Keratinocyte (primary cell): ENCODE measurements at regions not wholly inside any gene's neighbourhood (a gene's known extent, or its start where the extent isn't known, plus 50 kb on each side); places are given as distances from the start of the nearest gene placed in this dataset.

ENCODE experiments used
- DNase-seq: peaks from one replicate; pipeline ENCODE4 v3.0.0-alpha.2; 2011; ENCODE audit warnings: low read depth, missing footprints, low spot score
- FAIRE-seq: peaks from 2 replicates; lab custom pipeline; 2011; peaks lifted over from hg19 to GRCh38; lab: Jason Lieb, UNC
- H2AFZ ChIP-seq: 2 replicates; pipeline ENCODE4 v1.6.0; 2012; ENCODE audit warnings: low read length, control low read depth, inconsistent platforms; ENCODE audit not compliant: control insufficient read depth
- H3K27ac ChIP-seq: 2 replicates; pipeline ENCODE4 v1.5.1; 2011; ENCODE audit warnings: low read length; ENCODE audit not compliant: control insufficient read depth, insufficient read depth
- H3K27me3 ChIP-seq: 3 replicates; pipeline ENCODE4 v1.6.0; 2011; ENCODE audit warnings: low read length; ENCODE audit not compliant: control insufficient read depth, insufficient read depth; ENCODE audit errors: extremely low read depth
- H3K36me3 ChIP-seq, 2 experiments: 2 replicates in 1 of 2; 3 replicates in 1 of 2; pipeline ENCODE4 v1.5.1; 2011; ENCODE audit warnings: low read length in 2 of 2, mild to moderate bottlenecking in 1 of 2; ENCODE audit not compliant: control insufficient read depth in 2 of 2, insufficient read depth in 2 of 2; ENCODE audit errors: extremely low read depth in 1 of 2
- H3K4me1 ChIP-seq: 3 replicates; pipeline ENCODE4 v1.5.1; 2011; ENCODE audit warnings: low read length; ENCODE audit not compliant: control insufficient read depth, insufficient read depth; ENCODE audit errors: extremely low read depth
- H3K4me2 ChIP-seq: 3 replicates; pipeline ENCODE4 v1.6.0; 2011; ENCODE audit warnings: low read depth, low read length; ENCODE audit not compliant: control insufficient read depth, insufficient read depth; ENCODE audit errors: extremely low read depth
- H3K4me3 ChIP-seq, 3 experiments: fragments of 200-600 bp in 1 of 3; sonication (generic) in 1 of 3; 2 replicates in 2 of 3; 3 replicates in 1 of 3; pipeline ENCODE4 v1.5.1; 2011 to 2016; ENCODE audit warnings: low read length in 3 of 3, mild to moderate bottlenecking in 3 of 3, control low read depth in 2 of 3, inconsistent platforms in 1 of 3, low read depth in 1 of 3, mixed read lengths in 1 of 3, mixed run types in 1 of 3, moderate library complexity in 1 of 3; ENCODE audit not compliant: control insufficient read depth in 2 of 3, insufficient read depth in 2 of 3; ENCODE audit errors: extremely low read depth in 1 of 3
- H3K79me2 ChIP-seq: 2 replicates; pipeline ENCODE4 v1.6.0; 2012; ENCODE audit warnings: low read length; ENCODE audit not compliant: control insufficient read depth, insufficient read depth
- H3K9ac ChIP-seq: 3 replicates; pipeline ENCODE4 v1.6.0; 2011; ENCODE audit warnings: low read length; ENCODE audit not compliant: control insufficient read depth, insufficient read depth; ENCODE audit errors: extremely low read depth
- H3K9me1 ChIP-seq: 3 replicates; pipeline ENCODE4 v1.6.0; 2011; ENCODE audit warnings: low read length; ENCODE audit not compliant: control insufficient read depth, insufficient read depth; ENCODE audit errors: extremely low read depth
- H3K9me3 ChIP-seq: 2 replicates; pipeline ENCODE4 v1.5.1; 2012; ENCODE audit warnings: low read depth, low read length; ENCODE audit not compliant: control insufficient read depth
- H4K20me1 ChIP-seq: 3 replicates; pipeline ENCODE4 v1.6.0; 2011; ENCODE audit warnings: low read length; ENCODE audit not compliant: control insufficient read depth, insufficient read depth; ENCODE audit errors: extremely low read depth
- CTCF ChIP-seq, 3 experiments: IDR thresholded peaks in 1 of 3; conservative IDR thresholded peaks in 1 of 3; optimal IDR thresholded peaks in 1 of 3; 2 replicates in 2 of 3; 3 replicates in 1 of 3; pipeline versions ENCODE3 to v1.5.1; 2011; ENCODE audit warnings: low read length in 3 of 3, mild to moderate bottlenecking in 3 of 3, moderate library complexity in 2 of 3, control low read depth in 1 of 3, inconsistent platforms in 1 of 3; ENCODE audit not compliant: insufficient read depth in 2 of 3; ENCODE audit errors: extremely low read depth in 1 of 3
- EZH2 ChIP-seq: IDR thresholded peaks from one replicate; pipeline ENCODE4 v1.6.1; 2012; ENCODE audit warnings: inconsistent platforms, mild to moderate bottlenecking, low read length, moderate library complexity
- dilution Hi-C: fragments of 300-500 bp; cut with MboI; formaldehyde crosslinking; loops from one replicate; pipeline ENCODE4 v1.7.0; 2020; ENCODE audit warnings: low sequenced_read_pairs; ENCODE audit not compliant: extremely low pct_ligation_motif_present

GRCh38 chr6:140824595-140824994 is 1308.1 kb upstream of the GJE1 start:
- H3K9me1 ChIP-seq: no peaks in the 10 kb centered on the region
- TF ChIP-seq EZH2 (no peak), CTCF (optimal IDR thresholded peaks at IDR 0.05 in 1 of 3, IDR thresholded peaks at IDR 0.05 in 1 of 3, conservative IDR thresholded peaks at IDR 0.05 in 1 of 3; ENCODE audit: extremely low read depth in 1 of 3, insufficient read depth in 2 of 3, low read length in 3 of 3) (no peak)
- dilution Hi-C loops: no loop called here
- H4K20me1 ChIP-seq: no peaks in the 10 kb centered on the region
- no peak overlapping the region for H3K27ac ChIP-seq
- no peaks in the 10 kb centered on the region for H3K27me3 ChIP-seq
- no peaks in the 10 kb centered on the region for H3K36me3 ChIP-seq
- DNase-seq: no peak
- H3K79me2 ChIP-seq: no peaks in the 10 kb centered on the region
- H3K4me3 ChIP-seq: no peak overlapping the region
- no peak overlapping the region for H2AFZ ChIP-seq
- FAIRE-seq: no peak
- no peaks in the 10 kb centered on the region for H3K9me3 ChIP-seq
- H3K4me1 ChIP-seq: no peaks in the 10 kb centered on the region
- no peak overlapping the region for H3K9ac ChIP-seq
- H3K4me2 ChIP-seq: no peak overlapping the region

GRCh38 chr6:140821196-140821595 is 1311.5 kb upstream of the GJE1 start:
- DNase-seq: no peak
- Histone ChIP-seq H4K20me1 (no peaks in the 10 kb centered on the region), H3K9me1 (no peaks in the 10 kb centered on the region), H2AFZ (no peak overlapping the region), H3K36me3 (no peaks in the 10 kb centered on the region), H3K4me1 (no peaks in the 10 kb centered on the region), H3K9me3 (no peaks in the 10 kb centered on the region), H3K27ac (no peak overlapping the region), H3K27me3 (no peaks in the 10 kb centered on the region), H3K4me2 (no peak overlapping the region), H3K79me2 (no peaks in the 10 kb centered on the region), H3K9ac (no peak overlapping the region), H3K4me3 (no peak overlapping the region)
- dilution Hi-C loops: no loop called here
- no peak for FAIRE-seq
- TF ChIP-seq CTCF (optimal IDR thresholded peaks at IDR 0.05 in 1 of 3, IDR thresholded peaks at IDR 0.05 in 1 of 3, conservative IDR thresholded peaks at IDR 0.05 in 1 of 3; ENCODE audit: extremely low read depth in 1 of 3, insufficient read depth in 2 of 3, low read length in 3 of 3) (no peak), EZH2 (no peak)
